HL-60 (cell line): ENCODE measurements at regions not wholly inside any gene's neighbourhood (a gene's known extent, or its start where the extent isn't known, plus 50 kb on each side); places are given as distances from the start of the nearest gene placed in this dataset.

Experiments
- CTCF ChIP-seq: IDR thresholded peaks from one replicate; pipeline ENCODE4 v1.5.1; 2011; ENCODE audit warnings: low read length, control low read depth, inconsistent platforms; ENCODE audit not compliant: insufficient read depth
- GABPA ChIP-seq: IDR thresholded peaks from 2 replicates; pipeline ENCODE4 v1.6.1; 2012; ENCODE audit warnings: low read depth
- POLR2AphosphoS5 ChIP-seq: IDR thresholded peaks from 2 replicates; pipeline ENCODE4 v1.6.1; 2012; ENCODE audit warnings: low read depth
- REST ChIP-seq: IDR thresholded peaks from 2 replicates; pipeline ENCODE4 v1.6.1; 2012; ENCODE audit warnings: low read depth; ENCODE audit not compliant: insufficient replicate concordance
- SPI1 ChIP-seq: IDR thresholded peaks from 2 replicates; pipeline ENCODE4 v1.6.1; 2012; ENCODE audit warnings: low read depth, mild to moderate bottlenecking, borderline replicate concordance

GRCh38 chr18:60976976-60977375 lies 356.3 kb upstream of the CDH20 start:
- no peak for TF ChIP-seq CTCF
- no peak for TF ChIP-seq GABPA
- TF ChIP-seq POLR2AphosphoS5 = no peak
- no peak for TF ChIP-seq SPI1
- TF ChIP-seq REST = no peak
